ENCODE measurements at regions not wholly inside any gene's neighbourhood (a gene's known extent, or its start where the extent isn't known, plus 50 kb on each side); places are given as distances from the start of the nearest gene placed in this dataset.

DNA sequence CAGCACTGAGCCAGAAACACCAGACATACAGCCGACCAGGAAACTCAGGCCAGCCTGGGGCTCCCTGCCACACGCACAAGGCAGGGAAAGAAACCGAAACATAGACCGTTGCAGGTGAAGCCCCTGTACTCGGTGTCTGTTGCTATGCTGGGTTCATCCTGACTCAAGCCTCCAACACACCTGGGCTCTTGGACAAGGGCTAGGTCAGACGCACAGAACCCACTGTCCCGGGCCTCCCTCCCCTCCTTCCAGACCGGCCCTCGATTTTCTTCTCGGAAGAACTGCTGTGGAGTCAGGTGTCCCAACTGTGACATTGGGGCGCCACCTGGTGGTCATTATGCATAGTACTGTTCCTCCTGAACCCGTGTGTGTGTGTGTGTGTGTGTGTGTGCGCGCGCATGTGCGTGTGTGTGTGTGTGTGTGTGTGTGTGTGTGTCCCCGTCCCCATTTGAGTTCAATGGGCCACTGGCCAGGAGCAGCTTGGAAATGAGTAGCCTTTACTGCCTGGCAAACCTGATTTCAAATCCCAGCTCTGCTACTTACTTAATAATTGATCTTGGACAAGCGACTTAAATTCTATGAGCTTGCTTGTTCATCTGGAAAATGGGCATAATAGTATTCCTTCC is 55.4 kb upstream of the GLI2 start:
- TF ChIP-seq POLR2A (IDR thresholded peaks at IDR 0.05), result no peak
- TF ChIP-seq, protein P1, sequence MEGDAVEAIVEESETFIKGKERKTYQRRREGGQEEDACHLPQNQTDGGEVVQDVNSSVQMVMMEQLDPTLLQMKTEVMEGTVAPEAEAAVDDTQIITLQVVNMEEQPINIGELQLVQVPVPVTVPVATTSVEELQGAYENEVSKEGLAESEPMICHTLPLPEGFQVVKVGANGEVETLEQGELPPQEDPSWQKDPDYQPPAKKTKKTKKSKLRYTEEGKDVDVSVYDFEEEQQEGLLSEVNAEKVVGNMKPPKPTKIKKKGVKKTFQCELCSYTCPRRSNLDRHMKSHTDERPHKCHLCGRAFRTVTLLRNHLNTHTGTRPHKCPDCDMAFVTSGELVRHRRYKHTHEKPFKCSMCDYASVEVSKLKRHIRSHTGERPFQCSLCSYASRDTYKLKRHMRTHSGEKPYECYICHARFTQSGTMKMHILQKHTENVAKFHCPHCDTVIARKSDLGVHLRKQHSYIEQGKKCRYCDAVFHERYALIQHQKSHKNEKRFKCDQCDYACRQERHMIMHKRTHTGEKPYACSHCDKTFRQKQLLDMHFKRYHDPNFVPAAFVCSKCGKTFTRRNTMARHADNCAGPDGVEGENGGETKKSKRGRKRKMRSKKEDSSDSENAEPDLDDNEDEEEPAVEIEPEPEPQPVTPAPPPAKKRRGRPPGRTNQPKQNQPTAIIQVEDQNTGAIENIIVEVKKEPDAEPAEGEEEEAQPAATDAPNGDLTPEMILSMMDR (IDR thresholded peaks at IDR 0.05), result peak; percentile 38 to 84 (median 46)
